ENCODE measurements at regions not wholly inside any gene's neighbourhood (a gene's known extent, or its start where the extent isn't known, plus 50 kb on each side); places are given as distances from the start of the nearest gene placed in this dataset.

DNA sequence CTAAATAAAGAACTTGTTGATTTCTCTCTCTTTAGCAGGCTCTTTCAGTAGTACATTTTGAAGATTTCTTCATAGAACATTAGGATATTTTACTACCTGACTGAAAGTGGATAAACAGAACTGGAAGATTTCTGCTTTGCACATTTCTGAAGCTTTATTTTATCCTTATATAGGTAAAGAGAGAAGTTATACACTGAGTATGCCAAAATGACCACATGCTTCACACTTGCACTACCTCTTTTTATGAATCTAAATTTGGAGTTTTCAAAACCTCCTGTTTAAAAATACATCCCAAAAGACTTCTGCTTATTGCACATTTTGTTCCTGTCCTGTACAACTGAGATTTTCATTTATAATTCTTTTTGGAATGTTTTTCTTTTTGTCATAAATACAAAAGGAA lies 197.4 kb upstream of the PRPS1L1 start:
- ATAC-seq (no peak), DNase-seq (ENCODE audit: low read depth, low spot score) (no peak)
- Histone ChIP-seq H3K79me2 (ENCODE audit: insufficient read depth, low read length) (no peaks in the 10 kb centered on the region), H3K27me3 (ENCODE audit: insufficient read depth, low read length) (no peaks in the 10 kb centered on the region), H3K27ac (ENCODE audit: low read depth, low read length) (no peak overlapping the region), H3K4me1 (ENCODE audit: control insufficient read depth in 1 of 2, insufficient read depth in 2 of 2, low read length in 2 of 2) (no peaks in the 10 kb centered on the region), H2AFZ (ENCODE audit: low read depth, low read length, poor library complexity, severe bottlenecking) (no peak overlapping the region), H3K4me3 (replicated peaks in 1 of 2; ENCODE audit: low read depth in 1 of 2, low read length in 2 of 2) (no peak overlapping the region), H3K9me3 (ENCODE audit: control insufficient read depth in 1 of 2, insufficient read depth in 1 of 2, low read depth in 1 of 2, low read length in 2 of 2) (no peaks in the 10 kb centered on the region), H4K20me1 (ENCODE audit: insufficient read depth) (no peaks in the 10 kb centered on the region), H3K9ac (ENCODE audit: low read length) (no peak overlapping the region), H3K4me2 (ENCODE audit: low read length) (no peak overlapping the region), H3K9me2 (ENCODE audit: insufficient read depth) (no peaks in the 10 kb centered on the region), H3K36me3 (ENCODE audit: control insufficient read depth in 1 of 2, insufficient read depth in 2 of 2, low read length in 2 of 2) (no peaks in the 10 kb centered on the region)
- POLR2A ChIA-PET: no interaction called here
- TF ChIP-seq ELF1 (IDR thresholded peaks at IDR 0.05; ENCODE audit: borderline replicate concordance, low read depth) (no peak), ZFX (IDR thresholded peaks at IDR 0.05) (no peak), ATF3 (IDR thresholded peaks at IDR 0.05) (no peak), SIN3A (IDR thresholded peaks at IDR 0.05; ENCODE audit: low read depth) (no peak), JUND (IDR thresholded peaks at IDR 0.05) (no peak), RAD21 (IDR thresholded peaks at IDR 0.05; ENCODE audit: low read depth) (no peak), EZH2phosphoT487 (IDR thresholded peaks at IDR 0.05; ENCODE audit: borderline replicate concordance) (no peak), CEBPB (IDR thresholded peaks at IDR 0.05; ENCODE audit: low read depth) (no peak), YY1 (IDR thresholded peaks at IDR 0.05; ENCODE audit: extremely low read depth, insufficient replicate concordance, low read depth, low read length) (no peak), SRF (IDR thresholded peaks at IDR 0.05; ENCODE audit: low read depth) (no peak), POLR2A (IDR thresholded peaks at IDR 0.05; ENCODE audit: borderline replicate concordance, extremely low read depth, insufficient read depth, insufficient read length) (no peak)
- TF ChIP-seq, protein P1, sequence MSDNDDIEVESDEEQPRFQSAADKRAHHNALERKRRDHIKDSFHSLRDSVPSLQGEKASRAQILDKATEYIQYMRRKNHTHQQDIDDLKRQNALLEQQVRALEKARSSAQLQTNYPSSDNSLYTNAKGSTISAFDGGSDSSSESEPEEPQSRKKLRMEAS (IDR thresholded peaks at IDR 0.05): no peak
- RAD21 ChIA-PET (ENCODE audit: low non-redundant PET in 1 of 2, low total read pairs in 2 of 2, uncharacterized antibody in 2 of 2, unreplicated experiment in 2 of 2): no interaction called here
- CTCF ChIA-PET: no interaction called here
- BruUV-seq (replicated peaks): no TSS peak
- intact Hi-C loops (cut with micrococcal nuclease): no loop called here

DNA sequence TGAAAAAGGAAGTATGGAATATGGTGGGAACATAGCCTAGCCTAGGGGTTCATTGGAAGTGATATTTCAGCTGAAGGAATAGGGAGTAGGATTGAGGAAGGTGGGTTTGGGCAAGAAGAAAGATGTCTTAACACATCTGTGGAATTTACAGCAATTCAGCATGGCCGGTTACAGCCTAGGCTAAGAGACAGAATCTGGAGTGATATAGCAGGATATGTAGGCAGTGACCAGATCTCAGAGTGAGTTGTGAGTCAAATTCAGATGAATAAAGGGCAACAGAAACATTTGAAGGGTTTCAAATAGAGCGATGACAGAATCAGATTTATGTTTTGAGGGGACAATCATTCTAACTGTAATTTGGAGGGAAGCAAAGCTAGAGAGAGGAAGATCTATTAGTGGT lies 199.0 kb upstream of the PRPS1L1 start:
- intact Hi-C loops (cut with micrococcal nuclease): no loop called here
- TF ChIP-seq, protein P2, sequence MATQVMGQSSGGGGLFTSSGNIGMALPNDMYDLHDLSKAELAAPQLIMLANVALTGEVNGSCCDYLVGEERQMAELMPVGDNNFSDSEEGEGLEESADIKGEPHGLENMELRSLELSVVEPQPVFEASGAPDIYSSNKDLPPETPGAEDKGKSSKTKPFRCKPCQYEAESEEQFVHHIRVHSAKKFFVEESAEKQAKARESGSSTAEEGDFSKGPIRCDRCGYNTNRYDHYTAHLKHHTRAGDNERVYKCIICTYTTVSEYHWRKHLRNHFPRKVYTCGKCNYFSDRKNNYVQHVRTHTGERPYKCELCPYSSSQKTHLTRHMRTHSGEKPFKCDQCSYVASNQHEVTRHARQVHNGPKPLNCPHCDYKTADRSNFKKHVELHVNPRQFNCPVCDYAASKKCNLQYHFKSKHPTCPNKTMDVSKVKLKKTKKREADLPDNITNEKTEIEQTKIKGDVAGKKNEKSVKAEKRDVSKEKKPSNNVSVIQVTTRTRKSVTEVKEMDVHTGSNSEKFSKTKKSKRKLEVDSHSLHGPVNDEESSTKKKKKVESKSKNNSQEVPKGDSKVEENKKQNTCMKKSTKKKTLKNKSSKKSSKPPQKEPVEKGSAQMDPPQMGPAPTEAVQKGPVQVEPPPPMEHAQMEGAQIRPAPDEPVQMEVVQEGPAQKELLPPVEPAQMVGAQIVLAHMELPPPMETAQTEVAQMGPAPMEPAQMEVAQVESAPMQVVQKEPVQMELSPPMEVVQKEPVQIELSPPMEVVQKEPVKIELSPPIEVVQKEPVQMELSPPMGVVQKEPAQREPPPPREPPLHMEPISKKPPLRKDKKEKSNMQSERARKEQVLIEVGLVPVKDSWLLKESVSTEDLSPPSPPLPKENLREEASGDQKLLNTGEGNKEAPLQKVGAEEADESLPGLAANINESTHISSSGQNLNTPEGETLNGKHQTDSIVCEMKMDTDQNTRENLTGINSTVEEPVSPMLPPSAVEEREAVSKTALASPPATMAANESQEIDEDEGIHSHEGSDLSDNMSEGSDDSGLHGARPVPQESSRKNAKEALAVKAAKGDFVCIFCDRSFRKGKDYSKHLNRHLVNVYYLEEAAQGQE (IDR thresholded peaks at IDR 0.05; ENCODE audit: low read depth): no peak
- no peak for TF ChIP-seq SRF (IDR thresholded peaks at IDR 0.05; ENCODE audit: low read depth)
- no peak for TF ChIP-seq SIN3A (IDR thresholded peaks at IDR 0.05; ENCODE audit: low read depth)
- no peak for TF ChIP-seq ZFX (IDR thresholded peaks at IDR 0.05)
- TF ChIP-seq JUND (IDR thresholded peaks at IDR 0.05): no peak
- no peak for TF ChIP-seq EZH2 (IDR thresholded peaks at IDR 0.05)
- no peak for TF ChIP-seq CBX3 (IDR thresholded peaks at IDR 0.05; ENCODE audit: low read depth)

More for the DNA sequence above, 199.0 kb upstream of the PRPS1L1 start:
- DNase-seq (ENCODE audit: low read depth, low spot score) (no peak), ATAC-seq (no peak)
- H4K20me1 ChIP-seq (ENCODE audit: insufficient read depth): no peaks in the 10 kb centered on the region
- no peaks in the 10 kb centered on the region for H3K36me3 ChIP-seq (ENCODE audit: control insufficient read depth in 1 of 2, insufficient read depth in 2 of 2, low read length in 2 of 2)
- no peaks in the 10 kb centered on the region for H3K79me2 ChIP-seq (ENCODE audit: insufficient read depth, low read length)
- POLR2A ChIA-PET: no interaction called here
- H3K4me1 ChIP-seq (ENCODE audit: control insufficient read depth in 1 of 2, insufficient read depth in 2 of 2, low read length in 2 of 2): no peaks in the 10 kb centered on the region
- H2AFZ ChIP-seq (ENCODE audit: low read depth, low read length, poor library complexity, severe bottlenecking): no peak overlapping the region
- no peak overlapping the region for H3K4me2 ChIP-seq (ENCODE audit: low read length)
- CTCF ChIA-PET: no interaction called here
- BruUV-seq (replicated peaks): no TSS peak
- no peaks in the 10 kb centered on the region for H3K27me3 ChIP-seq (ENCODE audit: insufficient read depth, low read length)
- RAD21 ChIA-PET (ENCODE audit: low non-redundant PET in 1 of 2, low total read pairs in 2 of 2, uncharacterized antibody in 2 of 2, unreplicated experiment in 2 of 2): no interaction called here
- no peak overlapping the region for H3K27ac ChIP-seq (ENCODE audit: low read depth, low read length)
- no peak overlapping the region for H3K9ac ChIP-seq (ENCODE audit: low read length)
- H3K9me2 ChIP-seq (ENCODE audit: insufficient read depth): no peaks in the 10 kb centered on the region
- no peaks in the 10 kb centered on the region for H3K9me3 ChIP-seq (ENCODE audit: control insufficient read depth in 1 of 2, insufficient read depth in 1 of 2, low read depth in 1 of 2, low read length in 2 of 2)
- no peak overlapping the region for H3K4me3 ChIP-seq (replicated peaks in 1 of 2; ENCODE audit: low read depth in 1 of 2, low read length in 2 of 2)
